CD4-positive, alpha-beta T cell treated with Interleukin-1 beta for 1 hour (primary cell): ENCODE measurements at regions not wholly inside any gene's neighbourhood (a gene's known extent, or its start where the extent isn't known, plus 50 kb on each side); places are given as distances from the start of the nearest gene placed in this dataset.

Source experiments
- DNase-seq, 2 donors: peaks; one replicate each; pipeline ENCODE4 v3.0.0-alpha.2; 2020 to 2022

GRCh38 chr15:39330061-39330460, 250.8 kb upstream of the THBS1 start:
- DNase-seq: no peak

GRCh38 chr15:39331584-39331983, 249.3 kb upstream of the THBS1 start:
- DNase-seq: no peak

GRCh38 chr15:39332846-39333245, 248.0 kb upstream of the THBS1 start:
- DNase-seq: no peak

- no peak for DNase-seq
Observed at GRCh38 chr15:39333393-39333792, 247.5 kb upstream of the THBS1 start.

- no peak for DNase-seq
Observed at GRCh38 chr15:39333896-39334295, 247.0 kb upstream of the THBS1 start.

- DNase-seq: no peak
Observed at GRCh38 chr15:39336926-39337325, 244.0 kb upstream of the THBS1 start.

- no peak for DNase-seq
Observed at GRCh38 chr15:39338251-39338650, 242.6 kb upstream of the THBS1 start.

- DNase-seq: no peak
Observed at GRCh38 chr15:39340903-39341645, 239.8 kb upstream of the THBS1 start.

- DNase-seq: no peak
Observed at GRCh38 chr15:39344662-39345141, 236.2 kb upstream of the THBS1 start.

GRCh38 chr15:39345176-39345575, 235.7 kb upstream of the THBS1 start:
- DNase-seq: no peak

GRCh38 chr15:39347453-39347852, 233.4 kb upstream of the THBS1 start:
- no peak for DNase-seq

GRCh38 chr15:39350785-39351184, 230.1 kb upstream of the THBS1 start:
- DNase-seq: no peak

- DNase-seq: no peak
Observed at GRCh38 chr15:39354189-39354588, 226.7 kb upstream of the THBS1 start.

GRCh38 chr15:39357480-39358268, 223.2 kb upstream of the THBS1 start:
- DNase-seq: no peak

GRCh38 chr15:39358441-39359041, 222.3 kb upstream of the THBS1 start:
- DNase-seq: no peak

- DNase-seq: no peak
Observed at GRCh38 chr15:39359771-39360170, 221.1 kb upstream of the THBS1 start.

GRCh38 chr15:39360452-39360851, 220.4 kb upstream of the THBS1 start:
- DNase-seq: no peak

GRCh38 chr15:39361497-39361896, 219.4 kb upstream of the THBS1 start:
- DNase-seq: no peak

GRCh38 chr15:39362821-39363561, 217.9 kb upstream of the THBS1 start:
- DNase-seq: no peak

GRCh38 chr15:39363761-39364586, 216.9 kb upstream of the THBS1 start:
- no peak for DNase-seq

GRCh38 chr15:39364721-39365120, 216.2 kb upstream of the THBS1 start:
- DNase-seq: no peak

GRCh38 chr15:39365161-39365560, 215.7 kb upstream of the THBS1 start:
- DNase-seq: no peak
